ENCODE measurements at regions not wholly inside any gene's neighbourhood (a gene's known extent, or its start where the extent isn't known, plus 50 kb on each side); places are given as distances from the start of the nearest gene placed in this dataset.

DNA sequence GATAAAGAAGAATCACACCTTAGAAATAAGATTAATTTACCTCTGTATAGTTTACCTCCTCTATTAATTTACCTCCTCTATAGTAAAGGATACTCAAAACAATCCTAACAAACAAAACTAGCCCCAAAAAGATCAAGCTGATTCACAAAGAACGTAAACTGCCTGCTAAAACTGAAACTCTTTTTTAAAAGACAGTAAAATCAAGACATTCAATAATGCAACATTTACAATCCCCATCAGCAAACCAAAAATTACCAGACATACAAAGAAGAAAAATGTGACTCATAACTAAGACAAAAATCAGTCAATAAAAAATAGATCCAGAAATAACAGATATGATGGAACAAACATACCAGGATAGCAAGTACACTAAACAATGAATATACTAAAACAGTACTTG is 215.7 kb downstream of the ZEB2 start:
- Mint-ChIP-seq H3K9me3 (peaks cover 27% of the 10 kb centered on the region), H3K27ac (no peak overlapping the region), H3K4me1 (no peaks in the 10 kb centered on the region), H3K36me3 (peaks cover 27% of the 10 kb centered on the region), H3K27me3 (ENCODE audit: low read depth) (no peaks in the 10 kb centered on the region), H3K4me3 (no peak overlapping the region)
- no peak for DNase-seq (ENCODE audit: low spot score in 2 of 2, unreplicated experiment in 2 of 2)
- TF ChIP-seq, protein P1, sequence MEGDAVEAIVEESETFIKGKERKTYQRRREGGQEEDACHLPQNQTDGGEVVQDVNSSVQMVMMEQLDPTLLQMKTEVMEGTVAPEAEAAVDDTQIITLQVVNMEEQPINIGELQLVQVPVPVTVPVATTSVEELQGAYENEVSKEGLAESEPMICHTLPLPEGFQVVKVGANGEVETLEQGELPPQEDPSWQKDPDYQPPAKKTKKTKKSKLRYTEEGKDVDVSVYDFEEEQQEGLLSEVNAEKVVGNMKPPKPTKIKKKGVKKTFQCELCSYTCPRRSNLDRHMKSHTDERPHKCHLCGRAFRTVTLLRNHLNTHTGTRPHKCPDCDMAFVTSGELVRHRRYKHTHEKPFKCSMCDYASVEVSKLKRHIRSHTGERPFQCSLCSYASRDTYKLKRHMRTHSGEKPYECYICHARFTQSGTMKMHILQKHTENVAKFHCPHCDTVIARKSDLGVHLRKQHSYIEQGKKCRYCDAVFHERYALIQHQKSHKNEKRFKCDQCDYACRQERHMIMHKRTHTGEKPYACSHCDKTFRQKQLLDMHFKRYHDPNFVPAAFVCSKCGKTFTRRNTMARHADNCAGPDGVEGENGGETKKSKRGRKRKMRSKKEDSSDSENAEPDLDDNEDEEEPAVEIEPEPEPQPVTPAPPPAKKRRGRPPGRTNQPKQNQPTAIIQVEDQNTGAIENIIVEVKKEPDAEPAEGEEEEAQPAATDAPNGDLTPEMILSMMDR (IDR thresholded peaks at IDR 0.05; ENCODE audit: unreplicated experiment), result no peak

DNA sequence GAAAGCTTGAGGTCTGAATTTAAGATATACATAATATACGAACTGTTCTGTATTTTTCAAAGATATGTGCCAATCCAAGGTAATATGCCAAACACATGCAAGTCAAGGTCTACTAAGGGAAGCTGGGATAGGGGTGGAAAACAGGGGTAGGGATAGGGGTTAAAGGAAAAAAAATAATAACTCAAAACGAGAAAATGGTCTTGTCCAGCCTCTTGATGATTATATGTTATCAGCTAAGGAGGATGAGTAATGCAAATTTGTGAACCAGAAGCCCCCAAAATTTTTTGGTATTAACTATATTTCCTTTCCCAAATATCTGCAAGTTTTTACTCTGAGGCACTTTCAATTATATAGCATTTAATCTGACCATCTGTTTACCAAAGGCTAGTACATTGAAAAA is 219.3 kb downstream of the ZEB2 start:
- Mint-ChIP-seq H3K4me3 (no peak overlapping the region), H3K27me3 (ENCODE audit: low read depth) (no peaks in the 10 kb centered on the region), H3K36me3 (peaks cover 13% of the 10 kb centered on the region), H3K27ac (no peak overlapping the region), H3K9me3 (peaks cover 11% of the 10 kb centered on the region), H3K4me1 (no peaks in the 10 kb centered on the region)
- TF ChIP-seq, protein P1 (IDR thresholded peaks at IDR 0.05; ENCODE audit: unreplicated experiment), result no peak
- no peak for DNase-seq (ENCODE audit: low spot score in 2 of 2, unreplicated experiment in 2 of 2)

DNA sequence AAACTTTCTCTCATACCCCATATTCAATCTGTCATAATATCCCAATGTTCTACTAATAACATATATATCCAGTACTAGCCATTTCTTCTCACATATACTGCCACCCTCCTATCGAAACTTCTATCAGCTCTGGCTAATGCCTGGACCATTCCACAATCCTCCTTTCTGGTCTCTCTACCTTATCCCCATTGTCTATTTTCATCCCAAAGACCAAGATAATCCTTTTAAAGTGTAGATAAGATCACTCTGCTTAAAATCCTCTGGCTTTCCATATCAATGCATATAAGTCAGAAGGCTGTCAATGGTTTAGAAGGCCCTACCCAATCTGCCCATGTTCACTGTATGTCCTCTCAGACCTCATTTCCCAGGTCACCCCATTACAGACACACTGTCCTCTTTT is 229.6 kb downstream of the ZEB2 start:
- Mint-ChIP-seq H3K27me3 (ENCODE audit: low read depth) (no peaks in the 10 kb centered on the region), H3K4me1 (peaks cover 5% of the 10 kb centered on the region), H3K27ac (no peak overlapping the region), H3K36me3 (peaks cover 25% of the 10 kb centered on the region), H3K4me3 (no peak overlapping the region), H3K9me3 (peaks cover 30% of the 10 kb centered on the region)
- TF ChIP-seq, protein P1 (IDR thresholded peaks at IDR 0.05; ENCODE audit: unreplicated experiment), result no peak
- DNase-seq (ENCODE audit: low spot score in 2 of 2, unreplicated experiment in 2 of 2), result no peak

DNA sequence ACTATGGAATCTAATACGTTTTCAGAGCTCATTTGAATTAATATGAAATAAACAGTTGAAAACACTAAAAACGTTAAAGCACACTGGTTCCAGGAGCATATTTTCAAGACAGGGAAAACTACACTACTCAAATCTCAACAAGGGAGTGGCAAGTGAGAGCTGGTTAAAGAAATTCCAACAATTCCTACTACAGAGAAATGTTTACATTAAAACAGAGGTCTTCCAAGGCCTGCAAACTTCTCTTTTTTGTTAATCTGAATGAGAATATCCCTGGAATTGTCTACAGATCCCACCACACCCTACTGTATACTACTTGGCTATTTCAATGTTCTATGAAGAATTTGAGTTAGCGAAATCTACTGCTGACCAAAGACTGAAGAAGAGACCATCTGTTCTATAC is 231.5 kb downstream of the ZEB2 start:
- no peak for DNase-seq (ENCODE audit: low spot score in 2 of 2, unreplicated experiment in 2 of 2)

DNA sequence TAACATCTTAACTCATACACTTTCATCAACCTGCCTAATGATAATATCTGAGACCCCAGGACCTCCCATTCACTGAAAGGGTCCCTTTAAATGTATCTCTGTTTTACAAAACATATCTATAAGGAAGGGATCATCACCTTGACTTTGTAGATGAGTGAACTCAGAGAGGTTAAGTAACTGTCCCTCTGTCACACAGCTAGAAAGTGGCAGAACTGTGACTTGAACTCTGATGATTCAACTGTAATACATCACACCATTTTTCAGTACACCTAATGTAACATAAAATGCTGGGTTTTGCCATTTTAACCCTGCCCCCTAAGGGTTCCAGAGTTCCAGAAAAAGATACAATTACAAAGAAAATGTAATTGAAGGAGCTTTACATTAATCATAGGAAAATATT is 234.6 kb downstream of the ZEB2 start:
- peaks cover 9% of the 10 kb centered on the region for H3K36me3 Mint-ChIP-seq
- no peak for DNase-seq (ENCODE audit: low spot score in 2 of 2, unreplicated experiment in 2 of 2)
- H3K4me3 Mint-ChIP-seq, result no peak overlapping the region
- peaks cover 5% of the 10 kb centered on the region for H3K4me1 Mint-ChIP-seq
- no peak overlapping the region for H3K27ac Mint-ChIP-seq
- H3K9me3 Mint-ChIP-seq, result peaks cover 11% of the 10 kb centered on the region
- H3K27me3 Mint-ChIP-seq (ENCODE audit: low read depth), result no peaks in the 10 kb centered on the region
- TF ChIP-seq, protein P1 (IDR thresholded peaks at IDR 0.05; ENCODE audit: unreplicated experiment), result no peak

More for the DNA sequence above, 231.5 kb downstream of the ZEB2 start:
- peak overlapping the region; percentile 78 for H3K27ac Mint-ChIP-seq
- peaks cover 5% of the 10 kb centered on the region for H3K4me1 Mint-ChIP-seq
- H3K4me3 Mint-ChIP-seq, result no peak overlapping the region
- H3K36me3 Mint-ChIP-seq, result peaks cover 25% of the 10 kb centered on the region
- no peaks in the 10 kb centered on the region for H3K27me3 Mint-ChIP-seq (ENCODE audit: low read depth)
- peaks cover 30% of the 10 kb centered on the region for H3K9me3 Mint-ChIP-seq
- TF ChIP-seq, protein P1 (IDR thresholded peaks at IDR 0.05; ENCODE audit: unreplicated experiment), result no peak

DNA sequence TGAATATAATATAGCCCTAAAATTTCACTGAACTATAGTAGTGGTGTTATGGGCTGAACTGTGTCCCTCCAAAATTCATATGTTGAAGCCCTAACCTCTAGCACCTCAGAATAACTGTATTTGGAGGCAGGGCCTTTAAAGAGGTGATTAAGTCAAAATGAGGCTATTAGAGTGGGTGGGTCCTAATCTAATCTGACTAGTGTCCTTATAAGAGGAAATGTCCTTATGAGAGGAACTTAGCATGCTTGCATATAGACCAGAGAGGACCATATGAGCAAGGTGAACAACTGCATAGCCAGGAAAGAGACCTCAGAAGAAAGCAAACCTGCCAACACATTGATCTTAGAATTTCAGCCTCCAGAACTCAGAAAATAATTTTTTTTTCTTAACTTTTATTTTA is 238.4 kb downstream of the ZEB2 start:
- TF ChIP-seq, protein P1 (IDR thresholded peaks at IDR 0.05; ENCODE audit: unreplicated experiment), result no peak
- no peak for DNase-seq (ENCODE audit: low spot score in 2 of 2, unreplicated experiment in 2 of 2)
- Mint-ChIP-seq H3K36me3 (no peaks in the 10 kb centered on the region), H3K4me1 (no peaks in the 10 kb centered on the region), H3K27ac (no peak overlapping the region), H3K27me3 (ENCODE audit: low read depth) (no peaks in the 10 kb centered on the region), H3K9me3 (no peaks in the 10 kb centered on the region), H3K4me3 (no peak overlapping the region)
